ENCODE measurements at regions not wholly inside any gene's neighbourhood (a gene's known extent, or its start where the extent isn't known, plus 50 kb on each side); places are given as distances from the start of the nearest gene placed in this dataset.

DNA sequence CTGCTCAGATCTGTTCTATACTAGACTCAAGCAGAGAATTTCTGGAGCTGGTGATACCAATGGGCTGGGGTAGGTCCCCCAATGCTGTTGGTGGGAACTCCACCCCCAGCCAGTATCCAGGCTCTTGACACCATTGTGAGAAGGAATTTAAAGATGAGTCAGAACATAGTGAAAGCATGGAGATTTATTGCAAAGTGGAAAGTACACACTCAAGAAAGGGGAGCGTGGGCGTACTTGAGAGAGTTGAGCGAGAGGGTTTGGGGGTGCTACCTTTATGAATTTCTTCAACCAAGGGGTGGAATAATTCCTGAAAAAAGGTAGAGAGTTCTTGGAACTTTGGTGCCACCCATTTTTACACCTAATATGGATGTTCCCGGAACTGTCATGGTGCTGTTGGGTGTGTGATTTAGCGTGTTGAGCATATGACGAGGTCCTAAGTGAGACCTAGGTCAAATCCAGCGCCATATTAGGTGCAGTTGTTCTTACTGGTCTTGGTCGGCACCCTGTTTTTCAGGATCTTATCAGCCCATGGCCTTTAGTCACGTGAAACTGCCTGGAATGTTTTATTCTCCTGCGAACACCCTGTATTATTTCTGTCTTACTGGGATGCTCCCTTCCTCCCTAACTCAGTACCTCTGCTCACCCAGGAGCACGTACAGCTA is 122.0 kb upstream of the AHR start:
- no peak for DNase-seq

DNA sequence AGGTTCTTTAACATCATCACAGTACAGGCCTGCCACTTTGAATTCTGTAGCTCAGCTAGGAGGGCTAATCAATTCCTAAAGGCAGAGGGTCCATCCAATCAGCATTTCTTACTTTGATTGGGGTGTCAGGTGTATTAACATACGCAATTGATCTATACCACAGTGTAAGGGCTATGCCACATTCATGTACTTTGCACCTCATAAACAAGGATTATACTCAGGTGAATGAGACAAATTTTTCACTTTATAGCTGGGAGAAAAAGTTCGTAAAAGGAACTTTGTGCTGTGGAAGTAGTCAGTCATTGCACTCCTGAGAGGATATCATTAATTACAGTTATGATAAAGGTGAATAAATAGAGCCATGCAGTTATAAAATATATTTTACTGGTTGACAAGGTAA is 119.9 kb upstream of the AHR start:
- no peak for DNase-seq

DNA sequence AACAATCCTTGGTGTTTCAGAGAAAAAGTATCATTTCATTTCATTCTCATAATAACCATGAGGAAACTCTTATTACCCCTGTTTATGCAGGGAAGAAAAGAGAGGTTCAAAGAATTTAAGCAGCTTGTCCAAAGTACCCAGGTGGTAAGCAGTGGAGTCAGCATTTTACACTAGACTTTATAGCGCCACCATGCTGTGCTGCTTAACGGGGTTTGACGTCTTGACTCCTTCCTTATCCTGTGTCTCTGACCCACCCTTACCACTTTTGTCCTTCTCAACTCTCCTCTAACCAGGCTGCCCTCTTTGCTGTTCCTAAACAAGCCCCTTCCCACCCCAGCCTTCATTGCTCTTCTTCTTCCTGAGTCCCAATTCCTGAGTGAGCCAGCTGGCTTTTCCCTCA is 117.0 kb upstream of the AHR start:
- no peak for DNase-seq

DNA sequence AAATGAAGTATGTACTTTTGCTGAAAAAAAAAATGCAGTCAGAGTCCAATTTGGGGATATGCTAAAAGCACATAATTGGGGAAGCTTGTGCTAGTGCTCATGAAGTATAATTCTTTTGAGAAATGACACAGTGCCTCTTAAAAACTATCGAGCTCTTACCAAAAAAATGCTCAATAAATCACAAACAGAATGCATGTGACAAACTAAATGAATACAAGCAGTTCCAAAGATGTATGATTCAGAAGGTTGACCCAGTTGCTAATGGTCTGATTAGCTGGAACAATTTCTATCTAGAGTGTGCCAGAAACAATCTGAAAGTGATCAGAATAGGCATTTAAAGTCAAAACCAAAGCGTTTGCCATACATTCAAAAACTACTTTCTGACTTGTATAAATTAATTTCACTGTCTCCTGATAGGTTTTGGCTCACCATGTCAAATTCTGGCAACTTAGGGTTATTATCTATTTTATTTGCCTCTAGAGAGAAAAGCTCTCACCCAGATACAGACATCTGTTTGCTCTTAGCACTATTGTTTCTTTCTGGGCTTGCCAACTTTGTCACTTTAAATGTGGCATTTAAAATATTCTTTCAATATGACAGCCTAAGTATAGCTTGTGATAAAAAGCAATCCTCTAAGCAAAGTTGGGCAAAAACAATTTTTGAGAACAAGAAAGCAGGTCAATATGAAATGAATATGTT is 114.7 kb upstream of the AHR start:
- DNase-seq = no peak

DNA sequence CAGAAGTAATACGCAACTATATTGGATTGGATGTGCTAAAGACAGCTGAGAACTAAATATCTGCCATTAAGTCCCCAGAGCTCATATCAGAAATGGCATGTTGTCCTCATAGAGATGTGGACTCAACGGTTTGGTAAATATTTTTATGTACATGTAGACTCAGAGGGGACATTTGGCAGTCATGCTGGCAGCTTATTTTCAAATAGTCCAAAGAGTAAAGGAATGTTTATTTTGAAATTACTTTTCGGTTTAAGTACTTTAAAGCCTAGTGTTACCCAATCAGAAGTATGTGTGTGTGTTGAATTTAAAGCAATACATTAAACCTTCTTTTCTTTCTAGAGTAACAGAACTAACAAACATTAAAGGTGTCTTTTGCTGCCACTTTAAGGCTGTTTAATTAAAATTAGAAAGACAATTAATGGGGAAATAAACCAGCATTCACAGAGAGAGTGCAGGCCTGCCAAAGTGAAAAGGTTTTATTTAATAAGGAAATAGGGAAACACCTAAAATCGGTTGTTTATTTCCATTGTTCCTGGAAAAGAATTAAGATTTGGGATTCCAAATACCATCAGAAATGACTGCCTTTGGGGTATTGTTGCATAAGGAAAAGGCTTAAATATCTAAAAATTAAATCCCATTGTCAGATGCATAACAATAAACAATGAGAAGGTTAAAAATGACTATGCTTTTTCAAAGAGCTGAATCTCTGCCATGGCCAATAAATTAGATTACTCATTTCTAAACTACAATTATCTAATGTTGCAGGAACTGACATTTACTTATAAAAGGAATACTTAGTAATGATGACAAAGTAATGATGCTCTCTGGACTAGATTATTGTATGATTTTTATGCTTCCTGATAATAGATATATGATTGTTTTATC is 113.4 kb upstream of the AHR start:
- no peak for DNase-seq

DNA sequence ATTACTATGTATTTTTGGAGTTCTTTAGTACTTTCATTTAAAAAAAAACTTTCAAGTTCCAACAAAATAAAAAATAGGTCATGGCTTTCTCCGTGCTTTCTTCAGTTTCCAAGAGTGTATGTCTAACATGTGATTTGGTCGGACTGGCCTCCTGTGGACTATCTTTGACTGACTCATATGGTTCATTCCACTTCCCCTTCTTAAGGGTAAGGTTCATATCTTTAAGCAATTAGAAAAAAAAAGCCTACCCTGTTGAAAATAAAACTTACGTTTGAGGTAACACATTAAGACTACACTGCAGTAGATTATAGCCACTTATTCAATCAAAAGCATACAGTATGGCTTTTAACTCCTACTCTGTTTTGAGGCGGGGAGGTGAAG is 112.8 kb upstream of the AHR start:
- no peak for DNase-seq

DNA sequence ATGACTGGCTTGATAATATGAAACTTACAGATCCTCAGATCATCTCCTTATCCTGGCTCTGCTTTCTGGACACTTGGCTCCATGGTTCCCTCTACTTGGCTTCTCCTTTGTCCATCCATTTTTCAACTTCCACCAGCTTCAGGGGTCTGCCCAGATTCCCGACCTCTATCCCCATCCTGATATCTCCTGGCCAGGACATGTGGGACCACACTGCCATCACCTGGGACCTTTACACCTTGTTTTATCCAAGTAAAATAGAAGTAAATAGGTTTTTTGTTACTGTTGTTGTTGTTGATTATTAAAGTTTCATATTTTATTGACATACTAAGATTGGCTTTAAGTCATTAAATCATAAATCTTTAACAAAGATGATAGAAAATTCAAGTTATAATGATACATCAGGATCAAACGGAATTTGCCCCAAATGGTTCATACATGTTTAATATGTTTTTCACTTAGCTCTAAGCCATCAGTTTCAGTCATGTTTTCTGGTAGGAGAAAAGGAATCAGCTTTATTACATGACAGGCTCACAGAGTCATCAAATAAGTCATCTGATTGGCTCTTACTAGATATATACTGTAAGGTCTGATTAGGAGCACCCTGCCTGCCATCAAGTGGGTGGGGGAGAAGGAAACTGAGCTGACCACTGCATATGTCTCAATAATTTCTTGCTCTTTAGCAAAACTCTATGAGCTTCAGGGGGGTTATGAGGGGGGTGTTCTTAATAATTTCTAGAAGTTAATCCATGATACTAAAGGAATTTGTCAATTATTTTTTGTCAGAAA is 111.5 kb upstream of the AHR start:
- no peak for DNase-seq

DNA sequence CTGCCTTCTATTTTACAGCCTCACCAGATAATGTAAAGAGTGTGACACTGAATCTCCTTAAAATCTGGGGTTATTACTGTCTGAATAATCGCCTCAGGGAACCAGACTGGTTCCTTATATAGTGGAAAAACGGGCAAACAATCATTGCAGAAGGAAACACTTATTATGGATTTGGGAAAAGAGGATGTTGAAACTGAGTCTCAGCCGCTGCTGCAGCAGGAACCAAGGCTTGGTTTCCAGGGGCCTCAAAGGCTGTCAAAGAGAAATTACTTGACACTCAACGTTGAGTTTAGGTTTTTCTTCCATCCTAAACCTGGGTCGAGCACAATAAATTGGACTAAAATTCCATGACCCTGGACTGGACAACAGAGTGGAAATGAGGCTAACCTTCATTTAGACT is 103.8 kb upstream of the AHR start:
- DNase-seq = no peak

DNA sequence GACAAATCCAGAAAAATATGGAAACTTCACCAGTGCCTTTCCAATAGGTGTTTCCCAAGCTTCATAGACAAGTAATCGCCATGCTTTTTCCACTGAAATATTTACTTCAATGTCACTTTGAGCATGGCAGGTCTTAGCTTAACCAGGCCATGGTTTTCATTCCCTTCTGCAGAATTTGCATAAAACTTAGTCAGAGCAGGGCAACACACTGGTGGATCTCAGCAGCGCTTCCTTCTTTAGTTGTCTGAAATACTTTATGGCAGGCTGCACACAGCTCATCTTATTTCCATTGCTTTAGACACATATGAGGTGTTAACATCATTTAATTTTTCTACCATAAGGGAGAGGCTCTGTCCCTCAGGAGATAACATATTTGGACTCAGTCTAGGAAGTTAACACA is 102.9 kb upstream of the AHR start:
- DNase-seq = no peak

DNA sequence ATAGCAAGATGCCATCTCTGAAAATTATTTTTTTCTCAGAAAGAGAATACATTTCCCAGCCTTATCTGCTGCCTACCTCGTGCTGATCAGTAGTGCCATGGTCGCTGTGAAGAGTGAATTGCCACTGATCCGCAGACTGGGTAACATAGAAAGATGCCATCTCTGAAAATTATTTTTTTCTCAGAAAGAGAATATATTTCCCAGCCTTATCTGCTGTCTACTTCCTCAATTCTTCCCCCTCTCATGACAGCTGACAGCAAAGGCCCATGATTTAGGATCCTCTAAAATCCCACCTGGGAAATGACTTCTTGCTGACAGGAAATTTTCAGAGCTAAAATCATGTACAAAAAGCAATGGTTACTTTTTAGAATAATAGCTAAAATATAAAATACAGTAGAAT is 92.5 kb upstream of the AHR start:
- DNase-seq = no peak

DNA sequence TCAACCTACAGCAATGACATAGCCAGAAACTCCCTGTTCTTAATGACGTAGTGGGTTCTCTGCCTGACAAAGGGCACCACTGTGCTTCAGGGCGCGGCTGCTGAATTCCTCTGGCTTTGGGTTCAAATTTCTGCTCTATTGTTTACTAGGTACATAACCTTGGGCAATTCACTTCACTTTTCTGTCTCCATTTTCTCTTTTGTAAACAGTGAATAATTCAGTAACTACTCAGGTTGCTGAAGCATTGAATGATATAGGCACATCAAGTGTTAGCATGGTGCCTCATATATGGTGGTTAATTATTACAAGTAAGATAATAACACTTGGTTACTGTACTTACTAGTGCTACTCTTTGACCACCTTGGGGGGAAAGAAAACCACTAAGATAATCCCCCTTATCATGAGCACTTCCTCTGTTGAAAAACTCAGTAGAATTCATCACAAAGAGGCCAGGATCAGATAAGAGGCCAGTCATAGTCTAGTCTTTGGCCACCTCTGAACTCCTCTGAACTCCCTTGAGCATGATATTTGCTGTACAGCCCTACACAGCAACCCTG is 92.0 kb upstream of the AHR start:
- no peak for DNase-seq

DNA sequence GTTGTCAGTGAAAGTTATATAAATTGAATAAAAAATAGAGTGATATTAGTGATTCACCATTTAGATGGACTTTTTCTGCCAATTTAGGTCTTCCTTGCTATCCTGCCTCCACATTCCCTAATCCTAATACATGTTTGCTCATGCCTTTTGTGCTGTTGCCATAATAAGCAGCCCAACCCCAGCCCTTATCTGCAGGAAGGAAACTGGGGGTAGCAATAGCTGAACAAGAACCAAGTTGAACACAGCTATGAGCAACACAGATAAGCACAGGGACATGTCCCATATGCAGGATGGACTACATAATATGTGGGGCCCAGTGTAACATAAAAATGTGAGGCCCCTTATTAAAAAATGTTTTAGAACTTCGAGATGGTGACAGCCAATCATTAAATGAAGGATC is 91.2 kb upstream of the AHR start:
- DNase-seq = no peak

DNA sequence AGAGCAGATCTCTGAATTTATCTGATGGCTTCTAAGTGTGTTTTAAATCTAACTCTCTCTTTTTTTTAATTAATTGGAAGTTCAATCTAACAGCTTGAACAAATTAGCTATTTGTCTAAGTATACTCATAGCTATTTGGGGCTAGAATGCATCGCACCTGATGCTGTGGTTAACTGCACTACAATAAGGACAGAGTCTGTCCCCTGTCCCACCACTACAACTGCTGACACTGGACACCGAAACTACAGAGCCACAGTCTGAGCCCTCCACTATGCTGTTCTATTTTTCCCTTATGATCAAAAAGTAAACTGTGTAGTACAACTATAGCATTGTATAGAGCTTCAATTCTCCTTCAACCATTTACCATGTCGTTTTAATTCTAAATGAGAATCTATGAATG is 89.4 kb upstream of the AHR start:
- no peak for DNase-seq

DNA sequence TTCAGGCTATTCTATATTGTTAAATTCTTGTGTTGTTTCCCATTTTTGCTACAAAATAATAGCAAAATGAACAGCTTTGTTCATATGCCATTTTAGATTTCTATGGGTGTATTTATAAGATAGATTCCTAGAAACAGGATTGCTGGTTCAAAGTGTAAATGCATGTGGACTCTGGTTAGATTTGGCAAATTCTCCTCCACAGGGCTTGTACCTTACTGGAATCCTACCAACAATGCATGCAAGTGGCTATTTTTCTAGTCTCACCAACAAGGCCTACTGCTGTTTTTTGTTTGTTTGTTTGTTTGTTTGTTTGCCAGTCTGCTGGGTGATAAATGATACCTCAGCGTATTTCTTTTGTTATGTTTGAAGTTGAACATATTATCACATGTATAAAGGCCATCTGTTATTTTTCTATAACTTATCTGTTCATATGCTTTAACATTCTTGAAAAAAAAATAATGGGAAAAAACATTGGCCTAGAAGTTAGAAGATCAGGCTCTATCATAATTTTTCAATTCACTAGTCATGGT is 87.1 kb upstream of the AHR start:
- DNase-seq = no peak

DNA sequence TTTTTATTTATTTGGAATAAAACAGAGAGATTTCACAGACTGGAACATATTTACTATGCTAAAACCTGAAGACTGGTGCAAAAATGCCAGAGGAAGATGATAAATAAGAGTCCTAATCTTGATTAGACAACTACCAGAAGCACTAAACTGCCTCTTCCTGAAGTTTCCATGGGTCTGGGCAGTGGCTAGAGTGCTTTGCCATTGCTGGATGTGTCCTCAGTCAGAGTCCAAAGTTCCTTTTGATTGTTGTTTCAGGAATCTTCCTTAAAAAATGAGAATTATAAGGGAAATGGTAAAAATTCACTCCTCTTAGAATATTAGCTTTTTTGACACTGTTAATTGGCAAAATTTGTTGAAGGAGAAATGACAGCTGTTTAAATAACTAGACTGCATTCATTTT is 86.3 kb upstream of the AHR start:
- no peak for DNase-seq

DNA sequence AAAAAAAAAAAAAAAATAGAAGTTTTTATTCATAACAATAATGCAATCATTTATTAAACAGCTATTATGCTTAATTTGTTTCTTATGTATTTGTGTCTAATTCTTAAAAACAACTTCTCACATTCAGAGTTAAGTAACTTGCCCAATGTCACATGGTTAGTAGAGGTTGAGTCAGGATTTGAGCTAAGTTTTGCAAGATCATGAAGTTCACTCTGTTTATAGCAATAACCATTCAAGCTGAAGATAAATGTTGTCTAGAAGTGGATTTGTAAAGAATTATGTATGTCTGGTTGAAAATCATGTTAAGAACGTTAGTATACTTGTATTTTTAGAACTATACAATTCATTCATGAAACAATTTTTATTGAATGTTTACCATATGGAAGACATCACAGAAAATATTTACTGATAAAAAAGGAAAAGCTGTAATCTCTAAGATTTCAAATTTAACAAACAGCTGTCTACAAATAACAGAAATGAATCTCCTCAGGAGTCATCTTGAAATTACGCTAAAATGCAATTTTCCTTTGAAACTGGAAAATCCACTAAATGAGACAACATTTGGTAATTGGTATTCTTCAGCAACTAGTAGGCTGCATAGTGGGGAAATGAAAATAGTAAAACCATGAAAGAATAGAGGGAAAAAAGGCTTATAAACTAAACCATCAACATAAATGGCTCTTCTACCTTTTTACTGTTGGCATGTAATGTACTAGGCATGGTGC is 70.5 kb upstream of the AHR start:
- DNase-seq = no peak

DNA sequence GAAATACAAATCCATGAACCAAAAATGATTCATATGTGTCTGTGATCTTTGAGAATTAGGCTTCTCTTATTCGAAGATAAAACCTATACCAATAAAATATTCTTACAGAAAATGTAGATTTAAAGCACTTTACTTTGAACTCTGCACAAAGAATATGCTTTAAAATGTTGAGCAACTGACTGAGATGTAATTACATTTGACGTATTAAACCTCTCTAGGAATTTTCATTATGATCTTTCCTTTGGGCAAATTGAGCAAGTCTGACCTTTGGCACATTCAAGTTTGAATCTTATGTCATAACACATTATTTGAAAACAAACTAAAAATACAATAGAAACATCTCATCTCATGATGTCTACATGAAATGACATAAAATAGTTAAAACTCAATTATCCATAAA is 69.2 kb upstream of the AHR start:
- DNase-seq = no peak

DNA sequence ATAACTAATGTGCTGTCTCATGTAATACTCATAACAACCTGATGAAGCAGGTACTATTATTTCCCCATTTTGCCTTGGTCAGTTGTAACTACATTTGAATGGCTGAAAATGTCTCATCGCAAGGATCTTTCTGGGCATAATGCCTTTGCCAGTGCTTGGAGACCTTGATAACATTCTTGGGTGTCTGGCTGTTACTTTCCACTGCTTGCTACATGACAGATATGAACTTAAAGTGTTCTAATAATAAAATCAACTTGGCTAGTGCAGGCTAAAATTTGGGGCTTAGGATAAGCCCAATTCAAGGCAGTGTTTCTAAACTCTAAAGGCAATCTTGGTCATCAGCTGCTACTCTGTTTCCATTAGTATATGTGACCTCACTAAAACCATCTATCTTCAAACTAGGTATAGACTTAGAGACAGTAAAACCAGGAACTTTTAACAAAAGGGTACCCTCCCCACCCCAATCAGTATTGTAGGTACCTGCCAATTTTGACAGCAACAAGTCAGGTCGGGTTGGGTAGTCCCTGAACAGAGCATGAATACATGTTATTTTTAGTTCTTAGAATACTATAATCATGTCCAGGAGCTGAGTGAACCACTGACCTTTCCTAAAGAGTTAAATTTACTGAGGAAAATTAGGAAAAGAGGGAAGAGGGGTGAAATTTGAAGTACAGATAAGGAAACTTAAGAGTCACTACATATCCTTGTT is 68.2 kb upstream of the AHR start:
- no peak for DNase-seq

DNA sequence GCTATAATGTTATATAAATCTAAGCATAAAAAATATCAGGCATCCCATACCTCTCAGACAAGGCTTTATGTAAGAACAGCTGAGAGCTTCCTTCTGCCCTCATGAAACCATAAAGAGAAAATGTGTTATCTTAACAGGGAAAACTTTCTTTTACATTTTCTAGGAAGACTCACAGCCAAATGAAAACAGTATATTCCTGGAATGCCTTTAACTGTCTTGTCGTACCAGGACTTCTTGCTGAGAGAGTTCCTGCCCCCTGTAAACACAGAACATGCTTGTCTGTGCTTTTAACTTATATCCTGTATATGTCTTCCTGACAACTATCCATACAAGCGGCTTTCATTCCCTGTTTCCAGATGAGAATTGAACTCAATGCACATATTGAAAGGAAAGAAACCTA is 64.8 kb upstream of the AHR start:
- DNase-seq = no peak

DNA sequence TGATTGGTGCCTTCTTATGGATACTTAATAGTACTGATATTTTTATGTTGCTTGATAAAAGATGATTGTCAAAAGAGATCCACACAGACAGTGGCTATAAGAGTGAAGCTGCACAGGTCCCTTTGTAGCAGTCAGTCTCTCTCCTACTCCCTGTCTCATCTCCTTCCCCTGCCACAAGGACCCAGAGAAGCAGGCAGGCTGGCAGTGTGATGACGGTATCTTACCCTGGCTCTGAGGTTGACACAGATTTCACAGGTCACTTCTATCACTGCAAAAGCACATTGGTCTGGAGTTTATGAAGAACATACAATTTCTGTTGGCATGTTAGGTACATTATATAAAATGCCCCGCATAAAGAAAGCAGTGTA is 64.4 kb upstream of the AHR start:
- no peak for DNase-seq

All from renal pelvis (tissue), 1 donor.